Embryonic facial prominence (tissue), 1 donor: ENCODE measurements at regions not wholly inside any gene's neighbourhood (a gene's known extent, or its start where the extent isn't known, plus 50 kb on each side); places are given as distances from the start of the nearest gene placed in this dataset.
"Not testable (repeated sequence)": the region's sequence is repeated elsewhere in the genome, so short reads cannot be mapped to it uniquely, and the experiment has no call there.

Experiments used
- DNase-seq: peaks from one replicate; pipeline ENCODE4 v3.0.0-alpha.2; 2016; ENCODE audit errors: extremely low spot score

DNA sequence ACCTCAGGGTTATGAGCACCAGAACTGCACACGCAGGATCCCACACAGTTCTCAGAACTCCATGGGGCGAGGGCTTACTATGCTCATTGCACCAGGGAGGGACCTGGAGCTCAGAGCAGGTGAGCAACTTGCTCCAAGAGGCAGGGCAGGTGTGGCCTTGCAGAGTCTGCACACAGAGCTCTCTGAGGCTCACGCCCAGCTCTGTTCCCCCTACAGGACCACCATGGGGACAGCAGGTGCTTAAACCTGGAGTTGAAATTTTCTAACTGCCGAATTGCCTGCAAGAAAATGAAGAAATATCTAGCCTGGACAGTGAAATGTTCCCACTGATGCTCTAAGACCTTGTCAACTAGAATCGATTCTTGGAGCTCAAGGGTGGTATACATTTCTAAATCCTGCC is 49.9 kb upstream of the MSMB start:
- not testable (repeated sequence) for DNase-seq

DNA sequence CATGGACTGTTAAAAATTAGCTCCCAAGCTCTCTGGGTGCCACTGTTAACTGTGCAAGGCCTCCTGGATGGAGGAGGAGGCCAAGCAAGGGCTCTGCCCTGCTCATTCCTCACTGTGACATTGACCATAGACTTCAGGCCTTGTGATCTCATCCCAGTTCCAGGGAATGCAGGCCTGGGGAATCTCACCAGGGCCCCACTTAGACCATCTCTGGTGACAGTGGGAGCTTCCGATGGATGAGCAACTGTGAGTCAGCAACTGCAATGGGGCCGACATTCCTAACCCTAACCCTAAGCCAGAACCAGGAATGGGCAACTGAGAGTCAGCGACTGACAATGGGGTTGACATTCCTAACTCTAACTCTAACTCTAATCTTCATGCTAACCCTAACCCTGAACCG is 50.4 kb upstream of the MSMB start:
- no peak for DNase-seq

DNA sequence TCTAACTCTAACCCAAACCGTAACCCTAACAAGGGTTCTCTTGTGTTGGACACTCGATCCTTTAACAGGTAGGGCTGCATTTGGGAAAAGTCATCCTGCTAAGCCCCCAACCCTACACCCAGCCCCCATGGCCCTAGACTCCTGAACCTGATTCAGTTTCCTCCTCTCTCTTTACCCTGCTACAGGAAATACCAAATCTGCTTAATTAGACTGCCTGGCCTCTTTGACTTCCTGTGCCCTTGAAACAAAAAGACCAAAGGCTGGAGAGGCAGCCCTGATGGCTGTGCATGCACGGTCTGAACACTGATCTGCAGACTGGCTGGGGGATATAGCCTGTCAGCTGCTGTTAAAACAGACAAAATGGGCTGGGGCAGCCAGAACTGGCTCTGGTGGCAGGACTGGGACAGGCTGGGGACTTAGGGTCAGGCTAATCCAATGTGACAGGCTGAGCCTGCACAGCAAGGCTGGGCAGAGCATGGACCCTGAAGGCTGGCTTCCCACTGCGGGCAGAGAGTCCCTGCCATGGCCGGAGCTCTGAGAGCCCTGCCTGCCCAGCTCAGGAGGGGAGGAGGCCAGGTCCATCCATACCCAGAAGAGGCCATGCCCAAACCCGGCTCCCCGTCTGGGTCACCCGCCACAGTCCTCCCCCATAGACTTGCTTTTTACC is 51.0 kb upstream of the MSMB start:
- DNase-seq = no peak

DNA sequence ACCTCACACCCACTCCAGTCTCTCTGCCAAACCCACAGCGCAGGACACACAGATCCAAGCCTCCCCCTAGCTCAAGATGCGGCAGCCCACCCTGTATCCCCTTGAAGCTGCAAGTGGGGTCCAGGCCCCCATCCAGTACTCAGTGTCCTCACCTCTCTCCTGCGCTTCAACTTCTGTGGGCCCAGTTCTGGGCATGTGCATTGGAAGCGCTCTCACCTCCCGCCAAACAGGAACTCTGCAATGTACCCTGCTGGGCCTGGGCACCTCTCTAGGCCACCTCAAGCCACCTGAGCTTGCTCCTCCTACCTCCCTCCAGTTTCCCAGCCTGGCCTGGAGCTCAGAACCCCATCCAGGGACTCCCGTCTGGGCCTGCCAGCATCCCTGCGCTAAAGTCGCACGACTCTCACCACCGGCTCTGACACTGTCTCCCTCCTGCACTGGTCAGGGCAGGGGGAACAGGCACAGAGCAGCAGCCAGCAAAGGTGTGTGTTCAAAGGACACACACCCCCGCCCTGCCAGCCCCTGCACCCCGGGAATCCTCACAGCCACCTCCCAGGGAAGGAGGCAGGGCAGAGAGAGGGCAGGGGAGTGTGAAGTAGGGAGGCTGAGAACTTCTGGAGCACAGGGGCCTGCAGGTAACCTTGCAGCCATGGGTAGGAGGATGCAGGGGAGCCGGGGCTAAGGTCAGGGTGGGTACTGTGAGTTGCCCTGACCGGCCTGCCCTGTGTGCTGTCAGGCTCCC is 51.7 kb upstream of the MSMB start:
- no peak for DNase-seq

DNA sequence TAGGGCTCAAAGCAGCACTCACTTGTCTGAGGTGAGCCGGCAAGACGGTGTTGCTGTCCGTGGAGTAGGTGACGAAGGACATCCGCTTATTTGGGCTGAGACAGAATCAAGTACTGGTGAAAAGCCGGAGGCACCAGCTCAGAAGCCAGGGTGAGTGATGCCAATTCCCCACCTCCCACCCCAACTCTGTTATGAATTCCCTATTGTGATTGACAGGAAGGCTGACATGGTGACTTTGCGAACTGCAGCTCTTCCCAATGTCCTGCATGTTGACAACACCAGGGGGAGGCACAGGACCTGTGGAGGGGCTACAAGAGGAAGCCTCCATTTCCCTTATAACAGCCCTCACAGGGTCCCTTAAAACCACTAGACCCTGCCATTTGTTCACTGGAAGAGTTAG is 52.3 kb upstream of the MSMB start:
- no peak for DNase-seq

DNA sequence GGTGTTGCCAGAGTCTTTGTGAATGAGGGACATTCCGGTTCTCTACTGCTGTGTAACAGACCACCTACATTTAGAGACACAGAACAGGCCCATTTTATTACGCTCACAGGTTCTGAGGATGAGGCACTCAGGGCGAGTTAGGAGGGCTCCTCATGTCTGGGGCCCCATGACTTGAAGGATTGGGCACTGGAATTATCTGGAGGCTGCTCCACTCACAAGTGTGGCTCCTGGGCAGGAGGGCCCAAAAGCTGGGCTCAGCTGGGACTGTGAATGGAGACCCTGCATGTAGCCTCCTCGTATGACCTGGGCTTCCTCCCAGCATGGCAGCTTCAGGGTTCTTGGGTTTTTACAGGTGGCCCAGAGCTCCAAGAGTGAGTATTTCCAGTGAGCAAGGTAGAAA is 52.9 kb upstream of the MSMB start:
- not testable (repeated sequence) for DNase-seq

DNA sequence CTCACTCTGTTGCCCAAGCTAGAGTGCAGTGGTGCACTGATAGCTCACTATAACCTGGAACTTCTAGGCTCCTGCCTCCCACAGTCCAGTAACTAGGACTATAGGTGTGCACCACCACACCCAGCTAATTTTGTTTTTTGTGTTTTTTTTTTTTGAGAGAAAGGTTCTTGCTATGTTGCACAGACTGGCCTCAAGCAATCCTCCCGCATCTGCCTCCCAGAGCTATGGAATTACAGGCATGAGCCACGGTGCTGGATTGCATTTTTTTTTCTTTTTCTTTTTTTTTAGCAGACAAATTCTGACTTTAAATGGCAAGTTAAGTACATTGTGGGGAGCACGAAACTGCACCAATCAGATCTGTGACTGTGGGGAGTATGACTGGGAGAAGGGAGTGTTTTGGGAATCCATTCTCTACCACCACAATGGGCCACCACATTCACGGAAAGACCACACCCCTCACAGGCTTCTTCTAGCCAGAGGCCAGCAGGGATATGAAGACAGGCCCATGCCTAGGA is 58.1 kb upstream of the MSMB start:
- DNase-seq = no peak

DNA sequence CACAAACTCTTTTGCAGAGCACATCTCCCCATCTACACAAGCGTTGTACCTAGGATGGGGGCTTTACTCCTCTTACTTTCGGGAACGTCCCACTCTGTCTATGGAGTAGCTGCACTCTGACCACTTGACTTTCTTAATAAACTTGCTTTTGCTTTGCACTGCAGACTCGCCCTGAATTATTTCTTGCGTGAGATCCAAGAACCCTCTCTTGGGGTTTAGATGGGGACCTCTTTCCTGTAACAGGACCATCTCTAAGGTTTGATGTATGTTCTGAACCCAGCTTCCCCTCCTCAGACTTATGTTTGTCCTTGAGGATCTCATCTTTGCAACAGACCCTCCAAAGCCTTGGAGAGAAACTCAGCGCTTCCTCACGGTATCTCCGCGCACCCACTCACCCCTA is 59.3 kb upstream of the MSMB start:
- DNase-seq = not testable (repeated sequence)

DNA sequence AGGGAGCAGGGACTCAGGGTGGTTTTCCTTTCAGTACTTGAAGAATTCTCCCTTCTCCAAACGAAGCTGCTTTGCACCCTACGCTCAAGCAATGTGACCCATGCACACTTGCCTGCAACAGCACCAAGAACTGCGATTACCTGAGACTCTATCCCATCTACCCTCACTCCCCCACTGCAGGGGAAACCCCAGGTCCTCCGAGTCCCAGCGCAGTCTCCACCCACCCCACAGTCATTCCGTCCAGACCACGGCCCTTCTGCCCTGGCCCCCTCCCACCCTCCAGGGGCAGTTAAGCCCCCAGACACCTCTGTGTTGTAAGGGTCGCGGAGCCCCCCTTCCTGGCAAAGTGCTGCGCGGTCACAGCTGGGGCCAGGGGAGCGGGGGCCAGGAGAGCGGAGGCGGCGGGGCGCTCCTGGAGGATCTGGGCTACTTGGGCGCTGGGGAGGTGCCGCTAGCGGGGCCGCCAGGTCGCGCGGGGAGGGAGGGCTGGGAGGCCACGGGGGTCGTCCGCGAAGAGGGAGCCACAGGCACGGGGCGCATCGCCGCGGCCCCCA is 59.9 kb upstream of the MSMB start:
- DNase-seq = not testable (repeated sequence)

DNA sequence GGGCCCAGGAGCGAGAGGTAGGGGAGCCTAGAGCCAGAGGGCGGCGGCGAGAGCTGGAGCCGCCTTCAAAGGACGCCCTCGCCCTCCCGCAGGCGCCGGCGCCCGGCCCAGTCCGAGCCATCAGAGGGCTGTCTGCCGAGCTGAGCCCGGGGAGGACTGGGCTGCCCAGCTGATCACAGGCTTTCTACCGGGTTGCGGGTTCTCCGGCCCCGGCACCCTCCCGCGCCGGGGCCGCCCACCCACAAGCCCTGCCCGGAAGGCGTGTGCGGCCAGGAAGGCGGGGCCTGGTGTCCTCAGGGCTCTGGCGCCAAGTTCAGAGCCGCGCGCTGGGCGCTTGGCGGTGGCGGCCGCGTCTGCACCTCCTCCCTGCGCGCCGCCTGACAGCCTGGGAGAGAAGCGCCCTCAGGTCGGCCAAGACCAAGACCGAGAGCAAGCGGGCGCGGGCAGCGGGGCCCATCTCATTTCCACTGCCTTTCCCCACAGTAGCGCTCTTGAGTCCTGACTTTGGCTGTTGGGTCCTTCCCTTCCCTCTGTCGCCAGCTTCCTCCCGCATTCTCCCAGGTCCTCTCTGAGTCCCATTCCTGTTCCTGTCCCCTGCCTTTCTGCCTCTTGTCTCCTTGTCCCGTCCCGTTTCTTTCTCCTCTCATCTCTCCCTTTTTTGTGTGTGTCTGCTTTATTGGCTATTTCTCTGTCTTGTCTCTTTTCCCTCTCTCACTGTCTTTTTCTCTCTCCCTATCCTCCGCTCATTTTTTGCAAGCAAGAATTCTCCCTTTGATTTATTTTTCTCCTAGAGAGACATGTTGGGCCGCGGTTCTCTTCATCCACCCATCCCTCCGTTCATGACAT is 60.6 kb upstream of the MSMB start:
- DNase-seq = peak; percentile 13

DNA sequence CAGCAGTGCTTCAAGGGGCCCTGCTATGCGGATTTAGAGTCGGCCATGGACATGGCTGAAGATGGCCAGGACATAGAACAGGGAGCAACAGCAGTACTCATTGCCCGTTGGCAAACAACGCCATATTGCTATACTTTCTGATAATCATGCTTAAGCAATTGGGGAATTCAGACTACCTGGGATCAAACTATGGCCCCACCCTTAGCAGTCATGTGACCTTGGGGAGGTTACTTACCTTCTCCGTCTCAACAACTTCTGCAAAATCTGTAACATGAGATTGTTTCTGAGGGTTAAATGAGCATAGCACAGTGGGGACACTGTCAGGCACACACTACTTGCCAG is 62.1 kb upstream of the MSMB start:
- not testable (repeated sequence) for DNase-seq

DNA sequence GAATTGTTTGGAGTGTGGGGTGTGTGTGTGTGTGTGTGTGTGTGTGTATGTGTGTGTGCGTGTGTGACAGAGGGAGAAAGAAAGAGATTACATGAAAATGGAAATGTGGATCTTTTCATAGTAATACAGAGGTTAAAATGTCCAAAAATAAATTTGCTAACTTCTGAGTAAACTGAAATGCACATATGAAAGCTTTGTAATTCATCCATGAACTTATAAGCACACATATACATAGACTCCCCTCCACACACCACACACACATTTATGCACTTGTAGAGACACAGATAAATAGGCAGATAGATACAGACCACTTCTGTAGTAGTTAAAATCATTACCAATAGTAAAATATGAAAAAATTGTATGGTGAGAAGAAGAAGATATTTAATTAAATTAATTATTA is 108.2 kb upstream of the MSMB start:
- not testable (repeated sequence) for DNase-seq

DNA sequence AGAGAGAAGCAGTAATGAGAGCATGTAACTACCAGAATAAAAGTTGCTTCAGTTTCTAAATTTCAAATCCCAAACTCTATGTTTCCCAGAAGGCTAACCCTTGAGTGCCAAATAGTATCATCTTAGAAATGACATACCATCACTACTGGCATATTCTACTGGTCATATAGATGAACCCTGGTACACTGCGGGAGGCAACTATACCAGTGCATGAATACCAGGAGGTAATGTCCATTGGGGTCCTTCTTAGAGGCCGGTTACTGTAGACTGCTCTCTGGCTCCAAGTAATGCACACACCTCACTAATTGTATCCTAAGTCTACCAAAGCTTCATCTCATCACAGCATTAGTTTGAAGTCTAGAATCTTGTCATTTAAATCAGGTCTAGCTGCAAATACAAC is 108.6 kb upstream of the MSMB start:
- DNase-seq = not testable (repeated sequence)

DNA sequence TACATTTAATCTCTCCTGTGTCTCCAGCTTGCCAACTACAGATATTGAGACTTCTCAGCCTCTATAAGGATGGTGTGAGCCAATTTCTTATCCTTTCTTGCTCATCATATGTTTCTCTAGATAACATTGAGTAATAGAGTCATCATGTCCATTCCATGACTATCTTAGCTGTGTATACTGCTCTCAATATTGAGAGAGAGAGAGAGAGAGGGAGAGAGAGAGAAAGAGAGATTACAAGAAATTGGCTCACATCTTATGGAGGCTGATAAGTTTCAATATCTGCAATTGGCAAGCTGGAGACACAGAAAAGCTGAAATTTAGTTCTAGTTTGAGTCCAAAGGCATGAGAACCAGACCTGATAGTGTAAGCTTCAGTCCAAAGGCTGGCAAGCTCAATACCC is 110.8 kb upstream of the MSMB start:
- not testable (repeated sequence) for DNase-seq

DNA sequence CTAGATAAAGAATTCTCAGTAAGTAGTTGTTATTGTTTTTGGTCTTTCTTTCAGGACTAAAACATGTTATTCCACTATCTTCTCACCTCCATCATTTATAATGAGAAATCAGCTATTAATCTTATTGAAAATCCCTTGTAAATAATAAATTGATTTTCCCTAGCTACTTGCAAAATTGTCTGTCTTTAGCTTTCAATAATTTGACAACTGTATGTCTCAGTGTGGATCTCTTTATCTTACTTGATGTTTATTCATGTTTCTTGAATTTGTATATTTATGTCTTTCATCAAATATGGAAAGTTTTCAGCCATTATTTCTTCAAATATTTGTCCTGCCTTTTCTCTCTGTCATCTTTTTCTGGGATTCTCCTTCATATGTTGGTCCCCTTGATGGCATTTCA is 117.1 kb upstream of the ANTXRL start:
- DNase-seq = no peak

DNA sequence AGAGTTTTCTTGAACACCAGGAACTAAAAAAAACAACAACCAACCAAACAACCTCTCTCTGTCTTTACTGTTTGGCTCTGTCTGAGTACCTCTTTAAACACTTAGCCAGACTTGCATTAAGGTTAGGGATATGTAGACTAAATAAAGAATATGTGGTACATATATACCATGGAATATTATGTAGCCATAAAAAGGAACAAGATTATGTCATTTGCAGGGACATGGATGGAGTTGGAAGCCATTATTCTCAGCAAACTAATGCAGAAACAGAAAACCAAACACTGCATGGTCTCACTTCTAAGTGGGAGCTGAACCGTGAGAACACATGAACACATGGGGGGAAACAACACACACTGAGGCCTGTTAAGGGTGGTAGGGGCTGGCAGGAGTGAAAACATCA is 116.0 kb upstream of the ANTXRL start:
- DNase-seq = no peak

DNA sequence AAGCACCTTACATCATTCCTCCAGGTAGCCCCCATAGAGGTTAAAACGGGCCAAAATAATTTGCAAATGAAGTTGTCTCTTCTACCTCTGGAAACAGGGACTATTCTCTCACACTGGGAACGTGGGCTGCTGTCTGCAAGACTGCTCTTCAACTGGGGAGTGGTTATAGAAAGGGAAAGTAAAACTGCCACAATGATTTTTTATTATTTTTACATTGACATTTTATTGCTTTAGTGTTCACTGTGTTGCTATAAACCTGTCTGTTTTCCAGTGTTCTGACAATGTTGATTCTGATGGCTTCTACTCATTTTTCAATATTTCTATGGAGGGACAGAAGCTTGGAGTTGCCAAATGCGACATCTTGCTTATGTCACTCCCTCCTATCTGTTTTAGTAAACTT is 115.1 kb upstream of the ANTXRL start:
- DNase-seq = no peak

DNA sequence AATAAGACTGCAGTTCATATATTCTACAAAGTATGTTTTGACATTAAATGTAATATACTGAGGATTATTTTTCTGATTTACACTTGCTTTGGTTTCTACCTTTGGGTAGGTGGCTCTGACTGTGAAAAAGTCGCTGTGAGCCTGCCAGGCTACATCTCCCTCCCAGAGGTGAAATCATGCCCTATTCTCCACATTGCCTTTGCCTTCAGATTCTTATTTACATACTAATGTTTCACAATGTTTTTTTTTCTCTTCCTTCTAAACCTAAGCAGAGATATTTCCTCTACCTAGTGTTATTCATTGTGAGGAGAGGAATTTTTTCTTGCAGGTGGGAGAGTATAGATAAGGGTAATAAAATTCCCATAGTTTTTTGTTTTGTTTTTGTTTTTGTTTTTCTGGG is 111.5 kb upstream of the ANTXRL start:
- no peak for DNase-seq

DNA sequence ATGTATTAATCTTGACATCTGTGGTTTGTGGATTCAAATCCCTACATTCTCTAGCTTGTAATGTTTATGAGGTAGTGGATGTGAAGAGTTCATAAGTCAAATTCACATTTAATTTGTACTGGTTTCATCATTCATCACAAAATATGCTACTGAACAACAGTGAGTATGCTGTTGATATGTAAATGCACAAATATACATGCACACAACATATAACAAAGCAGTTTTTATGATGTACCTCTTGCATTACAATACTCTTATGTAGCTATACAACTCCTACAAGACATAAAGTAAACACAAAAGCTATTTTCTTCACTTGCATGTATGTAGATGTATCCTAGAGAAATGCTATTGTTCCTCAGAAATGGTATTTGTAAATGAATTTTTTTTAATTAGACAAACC is 111.0 kb upstream of the ANTXRL start:
- no peak for DNase-seq

DNA sequence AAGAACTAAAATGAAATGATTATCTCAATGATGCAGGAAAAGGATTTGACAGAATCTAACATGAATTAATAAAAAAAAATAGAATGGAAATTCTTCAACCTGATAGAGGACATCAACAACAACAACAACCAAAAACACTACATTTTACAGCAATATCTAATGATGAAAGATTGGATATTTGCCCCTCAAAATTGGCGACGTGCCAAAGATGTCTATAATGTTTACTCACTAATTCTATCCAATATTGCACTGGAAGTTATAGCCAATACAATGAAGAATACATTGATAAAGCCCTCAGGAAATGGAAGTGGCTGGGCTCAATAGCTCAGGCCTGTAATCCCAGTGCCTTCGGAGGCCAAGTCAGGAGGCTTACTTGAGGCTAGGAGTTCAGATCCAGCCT is 99.4 kb upstream of the ANTXRL start:
- DNase-seq = not testable (repeated sequence)

DNA sequence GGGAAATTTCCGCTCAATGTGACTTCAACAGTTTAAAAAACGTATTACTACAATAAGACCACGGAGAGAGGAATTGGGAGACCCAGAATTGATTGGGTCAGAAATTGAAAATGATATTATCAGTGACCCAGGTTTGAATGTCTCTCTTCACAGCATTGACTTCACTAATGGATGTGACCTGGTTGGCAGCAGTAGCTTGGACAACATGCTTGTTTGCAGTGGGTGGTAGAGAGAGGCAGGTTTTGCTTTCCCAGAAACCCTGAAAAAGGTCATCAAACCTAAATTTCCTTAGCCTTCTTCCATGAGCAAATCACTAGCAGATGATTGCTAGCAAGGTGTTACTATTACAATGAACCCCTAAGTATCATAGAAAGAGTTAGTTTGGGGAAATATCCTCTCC is 89.7 kb upstream of the ANTXRL start:
- no peak for DNase-seq

DNA sequence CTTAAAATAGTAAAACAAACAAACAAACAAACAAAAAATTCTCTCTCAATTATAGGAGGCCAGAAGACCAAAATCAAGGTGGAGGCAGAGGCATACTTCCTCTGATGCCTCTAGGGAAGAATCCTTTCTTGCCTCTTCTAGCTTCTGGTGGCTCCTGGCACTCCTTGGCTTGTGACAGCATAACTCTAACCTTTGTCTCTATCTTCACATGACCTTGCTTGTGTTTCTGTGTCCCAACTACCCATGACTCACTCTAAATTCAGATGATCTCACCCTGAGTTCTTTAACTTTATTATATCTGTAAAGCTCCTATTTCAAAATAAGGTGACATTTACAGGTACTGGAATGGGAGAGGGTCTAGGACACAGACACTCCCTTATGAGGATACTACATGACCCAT is 88.3 kb upstream of the ANTXRL start:
- no peak for DNase-seq
